ENCODE measurements at regions not wholly inside any gene's neighbourhood (a gene's known extent, or its start where the extent isn't known, plus 50 kb on each side); places are given as distances from the start of the nearest gene placed in this dataset.

DNA sequence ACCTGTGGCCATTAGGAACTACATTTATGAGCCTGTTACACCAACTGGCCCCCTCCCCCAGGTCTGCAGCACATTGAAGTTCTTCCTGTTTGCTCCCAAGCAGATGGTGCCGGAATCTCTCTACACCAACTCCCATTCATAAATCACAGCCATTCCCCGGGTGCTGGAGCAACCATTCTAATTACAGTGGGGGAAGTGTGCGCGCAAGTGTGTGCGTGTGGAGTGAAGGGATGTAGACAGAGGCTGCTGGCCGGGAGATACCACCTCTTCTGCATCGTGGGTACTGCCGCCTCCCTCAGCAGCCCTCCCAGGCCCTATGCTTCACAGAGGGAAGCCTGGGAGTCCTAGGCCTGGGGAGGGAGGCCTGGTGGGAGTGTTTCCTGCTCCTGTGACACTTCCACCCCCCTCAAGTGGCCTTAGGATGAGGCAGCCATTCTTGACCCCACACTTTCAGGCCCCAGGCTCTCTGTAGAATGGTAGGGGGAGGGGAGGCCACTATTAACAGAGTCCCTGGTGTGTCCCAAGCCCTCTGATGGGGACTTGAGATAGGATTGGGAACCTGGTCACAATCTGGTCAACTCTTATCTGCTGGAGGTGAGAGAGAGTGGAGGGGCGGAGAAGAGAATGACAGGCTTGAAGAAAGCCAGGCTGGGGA, 69.1 kb downstream of the MAGEF1 start:
- Histone ChIP-seq H3K27me3 (no peaks in the 10 kb centered on the region), H3K36me3 (replicated peaks in 1 of 2) (no peaks in the 10 kb centered on the region), H3K4me1 (replicated peaks in 1 of 2) (no peaks in the 10 kb centered on the region), H3K27ac (no peak overlapping the region), H3K9me3 (replicated peaks in 1 of 3) (no peaks in the 10 kb centered on the region), H3K4me3 (no peak overlapping the region)
- WGBS, 4 donors: 73 to 76% (median 74%) methylated on average over 8 to 9 of the region's 9 CpGs
- no peak for TF ChIP-seq POLR2A (IDR thresholded peaks at IDR 0.05)
- TF ChIP-seq, protein P1, sequence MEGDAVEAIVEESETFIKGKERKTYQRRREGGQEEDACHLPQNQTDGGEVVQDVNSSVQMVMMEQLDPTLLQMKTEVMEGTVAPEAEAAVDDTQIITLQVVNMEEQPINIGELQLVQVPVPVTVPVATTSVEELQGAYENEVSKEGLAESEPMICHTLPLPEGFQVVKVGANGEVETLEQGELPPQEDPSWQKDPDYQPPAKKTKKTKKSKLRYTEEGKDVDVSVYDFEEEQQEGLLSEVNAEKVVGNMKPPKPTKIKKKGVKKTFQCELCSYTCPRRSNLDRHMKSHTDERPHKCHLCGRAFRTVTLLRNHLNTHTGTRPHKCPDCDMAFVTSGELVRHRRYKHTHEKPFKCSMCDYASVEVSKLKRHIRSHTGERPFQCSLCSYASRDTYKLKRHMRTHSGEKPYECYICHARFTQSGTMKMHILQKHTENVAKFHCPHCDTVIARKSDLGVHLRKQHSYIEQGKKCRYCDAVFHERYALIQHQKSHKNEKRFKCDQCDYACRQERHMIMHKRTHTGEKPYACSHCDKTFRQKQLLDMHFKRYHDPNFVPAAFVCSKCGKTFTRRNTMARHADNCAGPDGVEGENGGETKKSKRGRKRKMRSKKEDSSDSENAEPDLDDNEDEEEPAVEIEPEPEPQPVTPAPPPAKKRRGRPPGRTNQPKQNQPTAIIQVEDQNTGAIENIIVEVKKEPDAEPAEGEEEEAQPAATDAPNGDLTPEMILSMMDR (IDR thresholded peaks at IDR 0.05): no peak
- intact Hi-C loops (cut with DNase I): no loop called here
- no peak for DNase-seq

DNA sequence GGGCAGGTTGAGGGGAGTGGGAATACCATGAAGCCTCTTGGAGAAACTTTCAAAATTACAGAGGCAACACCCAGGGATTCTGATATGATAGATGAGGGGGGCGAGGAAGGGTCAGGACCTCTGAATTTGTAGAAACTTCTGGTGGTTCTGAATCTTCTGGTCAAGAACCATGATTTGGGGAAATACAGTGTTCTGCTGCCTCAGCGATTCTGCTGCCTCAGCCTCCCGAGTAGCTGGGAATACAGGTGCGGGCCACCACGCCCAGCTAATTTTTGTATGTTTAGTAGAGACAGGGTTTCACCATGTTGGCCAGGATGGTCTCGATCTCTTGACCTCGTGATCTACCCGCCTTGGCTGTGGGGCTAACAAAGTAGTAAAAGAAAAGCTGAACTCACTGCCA, 70.4 kb downstream of the MAGEF1 start:
- Histone ChIP-seq H3K9me3 (replicated peaks in 1 of 3) (no peaks in the 10 kb centered on the region), H3K36me3 (replicated peaks in 1 of 2) (no peaks in the 10 kb centered on the region), H3K27me3 (no peaks in the 10 kb centered on the region), H3K4me3 (no peak overlapping the region), H3K27ac (no peak overlapping the region), H3K4me1 (replicated peaks in 1 of 2) (no peaks in the 10 kb centered on the region)
- WGBS, 4 donors: 81 to 96% (median 93%) methylated on average over 7 to 8 of the region's 8 CpGs
- TF ChIP-seq, protein P1 (IDR thresholded peaks at IDR 0.05): no peak
- no peak for TF ChIP-seq POLR2A (IDR thresholded peaks at IDR 0.05)
- intact Hi-C loops (cut with DNase I): no loop called here
- DNase-seq: no peak

DNA sequence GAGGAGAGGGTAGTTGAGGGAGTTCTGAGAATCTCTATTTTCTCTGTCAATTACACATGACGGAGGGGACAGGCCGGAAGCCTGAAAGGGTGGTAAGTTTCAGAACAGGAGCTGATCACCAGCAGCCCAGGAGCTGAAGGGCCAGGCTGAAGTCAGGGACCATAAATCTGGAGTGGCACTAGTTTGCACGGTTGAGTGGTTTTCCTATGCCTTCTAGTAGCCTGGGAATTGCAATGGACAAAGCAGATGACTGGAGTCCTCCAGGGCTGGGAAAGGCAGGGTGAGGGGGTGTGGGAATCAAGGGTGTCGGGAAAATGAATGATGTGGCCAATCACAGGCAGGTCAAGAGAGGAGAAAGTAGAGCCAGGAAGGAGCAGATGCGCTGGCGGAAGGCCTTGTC, 72.5 kb downstream of the MAGEF1 start:
- no peak overlapping the region for H3K27ac ChIP-seq
- intact Hi-C loops (cut with DNase I): no loop called here
- no peaks in the 10 kb centered on the region for H3K4me1 ChIP-seq (replicated peaks in 1 of 2)
- WGBS, 4 donors: 89 to 99% (median 92%) methylated on average over 6 of the region's 6 CpGs
- DNase-seq: no peak
- H3K9me3 ChIP-seq (replicated peaks in 1 of 3): no peaks in the 10 kb centered on the region
- TF ChIP-seq POLR2A (IDR thresholded peaks at IDR 0.05): no peak
- TF ChIP-seq, protein P1 (IDR thresholded peaks at IDR 0.05): no peak
- H3K36me3 ChIP-seq (replicated peaks in 1 of 2): no peaks in the 10 kb centered on the region
- no peak overlapping the region for H3K4me3 ChIP-seq
- no peaks in the 10 kb centered on the region for H3K27me3 ChIP-seq

DNA sequence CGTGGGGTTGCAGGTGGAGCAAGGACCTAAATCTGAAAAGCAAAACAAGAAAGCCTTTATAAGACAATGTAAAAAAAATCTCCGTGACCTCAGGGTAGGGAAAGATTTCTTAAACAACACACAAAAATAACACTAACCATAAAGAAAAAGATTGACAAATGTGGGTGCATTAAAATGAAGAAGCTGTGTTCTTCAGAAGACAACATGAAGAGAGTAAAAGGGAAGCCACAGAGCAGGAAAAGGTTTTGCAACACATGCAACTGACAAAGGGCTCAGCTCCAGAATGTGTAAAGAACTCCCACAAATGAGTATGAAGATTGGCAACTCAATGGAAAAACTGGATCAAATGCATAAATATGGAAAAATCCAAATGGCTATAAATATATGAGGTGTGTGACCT, 74.2 kb downstream of the MAGEF1 start:
- Histone ChIP-seq H3K9me3 (replicated peaks in 1 of 3) (no peaks in the 10 kb centered on the region), H3K36me3 (replicated peaks in 1 of 2) (no peaks in the 10 kb centered on the region), H3K27ac (no peak overlapping the region), H3K4me1 (replicated peaks in 1 of 2) (no peaks in the 10 kb centered on the region), H3K27me3 (no peaks in the 10 kb centered on the region), H3K4me3 (no peak overlapping the region)
- no peak for DNase-seq
- TF ChIP-seq, protein P1 (IDR thresholded peaks at IDR 0.05): no peak
- TF ChIP-seq POLR2A (IDR thresholded peaks at IDR 0.05): no peak
- 80 to 88% (median 83%) methylated on average over 2 of the region's 2 CpGs for WGBS, 4 donors
- intact Hi-C loops (cut with DNase I): no loop called here

Measured in adrenal gland (tissue), 9 donors.